Right cardiac atrium (tissue), 5 donors: ENCODE measurements at regions not wholly inside any gene's neighbourhood (a gene's known extent, or its start where the extent isn't known, plus 50 kb on each side); places are given as distances from the start of the nearest gene placed in this dataset.
"Not testable (repeated sequence)": the region's sequence is repeated elsewhere in the genome, so short reads cannot be mapped to it uniquely, and the experiment has no call there.

ENCODE experiments used
- ATAC-seq, 2 donors: fragments of 200-7000 bp; cut with Tn5 transposase; one replicate each; pipeline versions ENCODE4 v1.8.0 to v1.9.1; 2020; ENCODE audit warnings: moderate library complexity in 2 of 2, mild to moderate bottlenecking in 1 of 2
- DNase-seq, 3 donors: peaks; one replicate each; pipeline ENCODE4 v3.0.0-alpha.2; 2020
- H3K27ac ChIP-seq: one replicate; pipeline ENCODE4 v1.5.1; 2013; ENCODE audit warnings: mild to moderate bottlenecking, low read length, control low read depth, moderate library complexity
- H3K27me3 ChIP-seq: one replicate; pipeline ENCODE4 v1.6.1; 2013; ENCODE audit not compliant: control insufficient read depth, insufficient read depth
- H3K4me1 ChIP-seq: one replicate; pipeline ENCODE4 v1.6.1; 2013; ENCODE audit warnings: low read length; ENCODE audit not compliant: control insufficient read depth, insufficient read depth
- H3K4me3 ChIP-seq: one replicate; pipeline ENCODE4 v1.5.1; 2013; ENCODE audit warnings: low read length, control low read depth
- H3K9me3 ChIP-seq: one replicate; pipeline ENCODE4 v1.6.1; 2013; ENCODE audit warnings: low read length; ENCODE audit not compliant: control insufficient read depth
- WGBS: extraction: QIAGEN DNeasy Blood & Tissue Kit; methylation state at CpG from one replicate; pipeline ENCODE4 v1.1.7; 2013; 5-methylcytosine and 5-hydroxymethylcytosine counted together
- intact Hi-C, 4 donors: fragments of 100-400 bp; cut with DNase I; formaldehyde crosslinking; loops; one replicate each; pipeline versions ENCODE4 v1.11.0 to v1.14.0; 2022 to 2023
- donor health status: healthy with polysubstance abuse.
- donor health status: DM: no; HTN: yes; CAD: no.
- donor health status: DM: no; HTN: no; CAD: no.
- donor health status: DM: no; HTN: yes; CAD: no; lungs with severe emphysema.
- donor health status: DM: yes; HTN: yes; CAD: no.

- H3K9me3 ChIP-seq = no peaks in the 10 kb centered on the region
- ATAC-seq = no peak
- DNase-seq = no peak
- no peaks in the 10 kb centered on the region for H3K27me3 ChIP-seq
- H3K4me1 ChIP-seq = no peaks in the 10 kb centered on the region
- H3K27ac ChIP-seq = no peak overlapping the region
- H3K4me3 ChIP-seq = no peak overlapping the region
- intact Hi-C loops = no loop called here
- WGBS = 81% methylated on average over 1 of the region's 1 CpG
These were observed 557.9 kb upstream of the SLITRK6 start for GRCh38 chr13:86357106-86357505.

DNA sequence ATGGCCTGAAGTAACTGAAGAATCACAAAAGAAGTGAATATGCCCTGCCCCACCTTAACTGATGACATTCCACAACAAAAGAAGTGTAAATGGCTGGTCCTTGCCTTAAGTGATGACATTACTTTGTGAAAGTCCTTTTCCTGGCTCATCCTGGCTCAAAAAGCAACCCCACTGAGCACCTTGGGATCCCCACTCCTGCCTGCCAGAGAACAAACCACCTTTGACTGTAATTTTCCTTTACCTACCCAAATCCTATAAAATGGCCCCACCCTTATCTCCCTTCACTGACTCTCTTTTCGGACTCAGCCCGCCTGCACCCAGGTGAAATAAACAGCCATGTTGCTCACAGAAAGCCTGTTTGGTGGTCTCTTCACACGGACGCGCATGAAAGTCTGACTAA, 564.5 kb upstream of the SLITRK6 start:
- H3K4me3 ChIP-seq, ATAC-seq, H3K9me3 ChIP-seq, H3K27me3 ChIP-seq, H3K27ac ChIP-seq, intact Hi-C loops, DNase-seq, H3K4me1 ChIP-seq: not testable (repeated sequence)
- 95% methylated on average over 5 of the region's 5 CpGs for WGBS

- 89% methylated on average over 12 of the region's 12 CpGs for WGBS
- Histone ChIP-seq H3K27ac (no peak overlapping the region), H3K4me1 (no peaks in the 10 kb centered on the region), H3K9me3 (no peaks in the 10 kb centered on the region), H3K4me3 (no peak overlapping the region), H3K27me3 (no peaks in the 10 kb centered on the region)
- no peak for DNase-seq
- no peak for ATAC-seq
- intact Hi-C loops = no loop called here
These were observed 569.7 kb upstream of the SLITRK6 start for GRCh38 chr13:86368924-86369323.

- Histone ChIP-seq H3K9me3 (no peaks in the 10 kb centered on the region), H3K27ac (no peak overlapping the region), H3K4me1 (no peaks in the 10 kb centered on the region), H3K4me3 (no peak overlapping the region), H3K27me3 (no peaks in the 10 kb centered on the region)
- 54% methylated on average over 2 of the region's 2 CpGs for WGBS
- ATAC-seq = no peak
- intact Hi-C loops = no loop called here
- no peak for DNase-seq
These were observed 578.2 kb upstream of the SLITRK6 start for GRCh38 chr13:86377451-86377850.

DNA sequence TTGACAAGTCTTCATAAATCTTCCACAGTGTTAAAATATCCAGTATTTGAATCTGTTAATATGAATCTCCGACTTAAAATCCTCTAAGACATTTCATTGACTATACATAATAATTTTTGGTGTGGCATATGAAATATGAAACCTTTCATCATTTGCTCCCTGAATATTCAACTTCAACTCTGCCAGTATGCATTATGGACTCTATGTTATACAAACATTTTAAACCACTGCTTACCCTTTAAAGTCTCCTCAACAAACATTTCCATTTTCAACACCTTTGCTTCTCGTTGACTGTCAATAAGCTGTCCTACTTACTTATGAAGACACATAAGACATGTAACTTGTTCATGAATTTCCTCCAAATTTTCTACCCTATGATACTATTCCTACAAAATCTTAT, 579.4 kb upstream of the SLITRK6 start:
- no peak overlapping the region for H3K27ac ChIP-seq
- no peak overlapping the region for H3K4me3 ChIP-seq
- 76% methylated on average over 2 of the region's 2 CpGs for WGBS
- no peaks in the 10 kb centered on the region for H3K4me1 ChIP-seq
- no peak for DNase-seq
- no peak for ATAC-seq
- no peaks in the 10 kb centered on the region for H3K9me3 ChIP-seq
- intact Hi-C loops = no loop called here
- no peaks in the 10 kb centered on the region for H3K27me3 ChIP-seq

GRCh38 chr13:86383151-86383550, 583.9 kb upstream of the SLITRK6 start:
- ATAC-seq (no peak), DNase-seq (no peak)
- Histone ChIP-seq H3K4me3 (no peak overlapping the region), H3K27me3 (no peaks in the 10 kb centered on the region), H3K27ac (no peak overlapping the region), H3K4me1 (no peaks in the 10 kb centered on the region), H3K9me3 (no peaks in the 10 kb centered on the region)
- intact Hi-C loops = no loop called here
- 78% methylated on average over 4 of the region's 4 CpGs for WGBS

DNA sequence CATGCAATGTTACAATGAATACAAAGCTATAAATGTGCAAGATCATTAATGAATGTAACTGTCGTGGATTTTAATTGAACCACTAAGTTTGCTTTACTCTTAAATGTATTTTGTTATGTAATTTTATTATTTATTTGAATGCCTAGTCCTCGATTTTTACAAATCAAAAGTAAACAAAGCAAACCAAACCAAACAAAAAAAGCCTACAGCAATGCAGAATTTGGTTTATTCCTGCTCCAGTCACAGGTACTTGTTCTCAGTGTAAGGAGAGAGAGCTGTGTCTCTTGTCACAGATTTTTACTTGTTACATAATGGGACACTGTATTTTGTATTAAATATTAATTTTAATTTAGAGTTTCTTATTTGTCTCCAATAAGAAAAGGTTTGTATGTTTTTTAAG, 584.3 kb upstream of the SLITRK6 start:
- ATAC-seq (no peak), DNase-seq (no peak)
- no peaks in the 10 kb centered on the region for H3K9me3 ChIP-seq
- intact Hi-C loops = no loop called here
- WGBS = 58% methylated on average over 2 of the region's 2 CpGs
- no peak overlapping the region for H3K4me3 ChIP-seq
- H3K27ac ChIP-seq = no peak overlapping the region
- no peaks in the 10 kb centered on the region for H3K4me1 ChIP-seq
- no peaks in the 10 kb centered on the region for H3K27me3 ChIP-seq

GRCh38 chr13:86397635-86398034, 598.4 kb upstream of the SLITRK6 start:
- Histone ChIP-seq H3K4me1 (no peaks in the 10 kb centered on the region), H3K4me3 (no peak overlapping the region), H3K27ac (no peak overlapping the region), H3K9me3 (no peaks in the 10 kb centered on the region), H3K27me3 (no peaks in the 10 kb centered on the region)
- intact Hi-C loops = no loop called here
- ATAC-seq (no peak), DNase-seq (no peak)
- 86% methylated on average over 1 of the region's 1 CpG for WGBS

- ATAC-seq (no peak), DNase-seq (no peak)
- H3K4me3 ChIP-seq = no peak overlapping the region
- H3K27ac ChIP-seq = no peak overlapping the region
- intact Hi-C loops = no loop called here
- no peaks in the 10 kb centered on the region for H3K4me1 ChIP-seq
- no peaks in the 10 kb centered on the region for H3K9me3 ChIP-seq
- H3K27me3 ChIP-seq = no peaks in the 10 kb centered on the region
These were observed 600.4 kb upstream of the SLITRK6 start for GRCh38 chr13:86399572-86399971.

DNA sequence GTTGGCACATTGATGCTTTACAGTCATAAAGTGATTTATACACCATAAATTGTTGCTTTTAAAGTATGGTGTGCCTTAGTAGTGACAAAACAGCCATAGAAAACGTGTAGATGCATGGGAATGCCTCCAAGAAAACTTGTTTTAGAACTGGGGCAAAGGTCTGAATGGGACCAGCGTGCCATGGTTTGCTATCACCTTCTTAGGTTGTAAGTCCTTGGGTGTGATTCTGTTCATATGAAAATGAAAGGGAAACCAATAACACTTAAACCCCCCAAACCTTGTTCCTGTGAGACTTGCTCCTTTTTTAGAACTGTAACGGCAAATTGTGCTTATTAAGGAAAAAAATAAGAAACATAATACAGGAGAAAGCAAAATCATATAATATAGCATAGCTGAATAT, 603.3 kb upstream of the SLITRK6 start:
- no peak for ATAC-seq
- Histone ChIP-seq H3K27ac (no peak overlapping the region), H3K9me3 (no peaks in the 10 kb centered on the region), H3K27me3 (no peaks in the 10 kb centered on the region), H3K4me1 (no peaks in the 10 kb centered on the region), H3K4me3 (no peak overlapping the region)
- intact Hi-C loops = no loop called here
- WGBS = 40% methylated on average over 3 of the region's 3 CpGs
- no peak for DNase-seq

- intact Hi-C loops = no loop called here
- Histone ChIP-seq H3K27ac (no peak overlapping the region), H3K4me1 (no peaks in the 10 kb centered on the region), H3K4me3 (no peak overlapping the region), H3K9me3 (no peaks in the 10 kb centered on the region), H3K27me3 (no peaks in the 10 kb centered on the region)
- ATAC-seq (peak; percentile 65 to 84), DNase-seq (no peak)
These were observed 604.0 kb upstream of the SLITRK6 start for GRCh38 chr13:86403181-86403580.

DNA sequence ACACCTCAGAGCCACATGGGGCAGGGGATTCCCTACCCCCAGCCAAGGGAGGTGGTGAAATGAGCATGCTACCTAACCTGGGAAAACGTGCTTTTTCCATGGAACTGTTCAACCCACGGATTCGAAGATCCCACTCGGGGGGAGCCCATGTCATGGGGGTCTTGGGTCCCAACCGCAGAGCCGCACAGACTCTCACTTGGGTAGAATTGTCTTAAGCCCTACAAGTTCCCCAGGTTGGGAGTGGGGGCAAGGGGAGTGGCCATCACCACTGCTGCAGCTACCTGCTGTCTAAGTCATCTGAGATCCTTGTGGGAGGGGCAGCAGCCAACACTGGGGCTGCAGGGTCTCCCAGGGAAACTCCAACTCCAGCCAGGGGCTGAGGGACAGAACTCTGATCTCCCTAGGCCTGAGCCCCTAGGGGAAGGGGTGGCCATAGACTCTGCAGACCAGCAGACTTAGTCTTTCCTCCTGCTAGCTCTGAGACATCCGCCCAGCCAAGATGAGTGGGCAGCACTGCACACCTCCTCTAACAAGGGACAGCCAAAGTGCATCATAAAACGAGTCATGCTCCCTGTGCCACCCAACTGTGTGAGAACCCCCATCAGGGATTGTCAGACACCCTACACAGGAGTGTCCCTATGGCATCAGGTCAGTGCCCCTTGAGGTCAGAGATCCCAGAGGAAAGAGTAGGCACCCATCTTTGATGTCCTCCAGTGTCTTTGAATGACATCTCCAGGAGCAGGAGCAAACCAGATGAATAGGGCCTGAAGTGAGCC, 610.4 kb upstream of the SLITRK6 start:
- Histone ChIP-seq H3K4me1 (no peaks in the 10 kb centered on the region), H3K9me3 (no peaks in the 10 kb centered on the region), H3K27me3 (no peaks in the 10 kb centered on the region), H3K27ac (no peak overlapping the region), H3K4me3 (no peak overlapping the region)
- intact Hi-C loops = no loop called here
- WGBS = 77% methylated on average over 8 of the region's 8 CpGs
- DNase-seq (peak in 2 of 3 donors; percentile 23 to 30), ATAC-seq (no peak)
